Mesothelial cell of epicardium (in vitro differentiated cells): ENCODE measurements at regions not wholly inside any gene's neighbourhood (a gene's known extent, or its start where the extent isn't known, plus 50 kb on each side); places are given as distances from the start of the nearest gene placed in this dataset.

Experiments used
- DNase-seq, 2 experiments: peaks; one replicate each; pipeline ENCODE4 v3.0.0; 2021; ENCODE audit warnings: low spot score in 2 of 2; ENCODE audit not compliant: unreplicated experiment in 2 of 2
- H3K27ac Mint-ChIP-seq: 2 replicates; pipeline ENCODE4 v1.8.0; 2021; ENCODE audit warnings: mixed read lengths
- H3K27me3 Mint-ChIP-seq: 2 replicates; pipeline ENCODE4 v1.8.0; 2021; ENCODE audit warnings: low read depth, mixed read lengths
- H3K36me3 Mint-ChIP-seq: 2 replicates; pipeline ENCODE4 v1.8.0; 2021; ENCODE audit warnings: mixed read lengths
- H3K4me1 Mint-ChIP-seq: 2 replicates; pipeline ENCODE4 v1.8.0; 2021; ENCODE audit warnings: mixed read lengths
- H3K4me3 Mint-ChIP-seq: 2 replicates; pipeline ENCODE4 v1.8.0; 2021; ENCODE audit warnings: mild to moderate bottlenecking, moderate library complexity, mixed read lengths
- H3K9me3 Mint-ChIP-seq: 2 replicates; pipeline ENCODE4 v1.8.0; 2021; ENCODE audit warnings: mixed read lengths
- TF ChIP-seq, protein P1 (sequence below): fragments of 200-600 bp; sonication (generic); IDR thresholded peaks from one replicate; pipeline ENCODE4 v1.5.0; 2021; ENCODE audit warnings: antibody characterized with exemption; ENCODE audit not compliant: unreplicated experiment

DNA sequence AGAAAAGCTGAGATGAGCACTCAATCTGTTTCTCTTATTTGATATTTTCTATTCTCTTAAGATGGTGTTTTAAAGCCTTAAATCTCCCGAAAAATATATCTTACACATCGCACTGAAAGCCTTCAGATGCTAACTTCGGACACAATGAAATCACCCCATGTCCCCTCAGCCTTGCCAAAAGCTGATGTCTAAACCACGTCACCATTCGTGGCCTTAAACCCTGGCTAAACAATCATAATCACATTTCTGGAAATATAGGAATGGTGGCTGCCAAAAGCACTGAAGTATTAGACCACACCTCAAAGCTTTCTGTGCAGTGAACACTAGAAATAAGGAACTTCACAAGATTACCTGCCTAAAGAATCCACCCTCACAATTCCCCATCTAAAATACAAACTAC, 402.7 kb downstream of the SOX9 start:
- H3K27me3 Mint-ChIP-seq = no peaks in the 10 kb centered on the region
- DNase-seq = no peak
- TF ChIP-seq, protein P1, sequence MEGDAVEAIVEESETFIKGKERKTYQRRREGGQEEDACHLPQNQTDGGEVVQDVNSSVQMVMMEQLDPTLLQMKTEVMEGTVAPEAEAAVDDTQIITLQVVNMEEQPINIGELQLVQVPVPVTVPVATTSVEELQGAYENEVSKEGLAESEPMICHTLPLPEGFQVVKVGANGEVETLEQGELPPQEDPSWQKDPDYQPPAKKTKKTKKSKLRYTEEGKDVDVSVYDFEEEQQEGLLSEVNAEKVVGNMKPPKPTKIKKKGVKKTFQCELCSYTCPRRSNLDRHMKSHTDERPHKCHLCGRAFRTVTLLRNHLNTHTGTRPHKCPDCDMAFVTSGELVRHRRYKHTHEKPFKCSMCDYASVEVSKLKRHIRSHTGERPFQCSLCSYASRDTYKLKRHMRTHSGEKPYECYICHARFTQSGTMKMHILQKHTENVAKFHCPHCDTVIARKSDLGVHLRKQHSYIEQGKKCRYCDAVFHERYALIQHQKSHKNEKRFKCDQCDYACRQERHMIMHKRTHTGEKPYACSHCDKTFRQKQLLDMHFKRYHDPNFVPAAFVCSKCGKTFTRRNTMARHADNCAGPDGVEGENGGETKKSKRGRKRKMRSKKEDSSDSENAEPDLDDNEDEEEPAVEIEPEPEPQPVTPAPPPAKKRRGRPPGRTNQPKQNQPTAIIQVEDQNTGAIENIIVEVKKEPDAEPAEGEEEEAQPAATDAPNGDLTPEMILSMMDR = no peak
- H3K9me3 Mint-ChIP-seq = no peaks in the 10 kb centered on the region
- no peak overlapping the region for H3K4me3 Mint-ChIP-seq
- peaks cover 43% of the 10 kb centered on the region for H3K4me1 Mint-ChIP-seq
- H3K27ac Mint-ChIP-seq = peak overlapping the region; percentile 56
- H3K36me3 Mint-ChIP-seq = no peaks in the 10 kb centered on the region

DNA sequence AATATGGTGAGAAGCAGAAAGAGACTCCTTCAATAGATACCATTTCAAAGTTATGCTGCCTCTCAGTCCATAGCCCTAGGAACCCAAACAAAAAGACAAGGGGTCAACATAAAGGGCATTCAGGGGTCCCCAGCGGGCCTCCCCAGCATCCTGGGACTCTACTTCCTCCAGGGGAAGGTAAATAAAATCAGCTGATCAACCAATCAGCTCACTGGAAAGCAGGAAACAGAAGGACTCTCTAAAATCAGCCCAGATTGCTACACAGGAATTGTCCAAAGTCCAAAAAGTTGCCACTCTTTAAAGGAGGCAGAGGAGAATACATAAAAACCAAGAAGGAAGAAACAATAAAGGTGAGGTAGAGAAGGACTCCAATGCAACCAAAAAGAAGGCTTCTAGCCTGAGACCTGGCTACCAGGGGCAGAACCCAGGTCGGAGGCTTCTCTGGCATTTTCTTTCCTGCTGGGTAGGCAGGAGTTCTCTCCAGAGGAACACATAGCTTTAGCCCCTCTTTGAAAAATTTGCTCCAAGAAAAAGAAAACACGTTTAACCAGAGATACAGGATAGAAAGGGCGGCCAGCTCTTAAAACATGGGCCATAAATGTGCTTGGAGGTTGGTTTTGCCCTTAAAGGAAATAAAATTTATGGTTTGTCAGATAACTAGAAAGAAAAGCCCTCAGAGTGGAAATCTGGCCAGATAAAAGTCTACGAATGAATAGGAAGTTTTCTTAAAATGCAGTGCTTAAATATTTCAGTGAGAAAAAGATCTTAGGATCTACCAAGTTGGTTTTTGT, 404.6 kb downstream of the SOX9 start:
- no peak for DNase-seq
- TF ChIP-seq, protein P1 = no peak
- H3K9me3 Mint-ChIP-seq = no peaks in the 10 kb centered on the region
- H3K27ac Mint-ChIP-seq = peak overlapping the region; percentile 88
- peaks cover 44% of the 10 kb centered on the region for H3K4me1 Mint-ChIP-seq
- H3K36me3 Mint-ChIP-seq = no peaks in the 10 kb centered on the region
- no peak overlapping the region for H3K4me3 Mint-ChIP-seq
- H3K27me3 Mint-ChIP-seq = no peaks in the 10 kb centered on the region

DNA sequence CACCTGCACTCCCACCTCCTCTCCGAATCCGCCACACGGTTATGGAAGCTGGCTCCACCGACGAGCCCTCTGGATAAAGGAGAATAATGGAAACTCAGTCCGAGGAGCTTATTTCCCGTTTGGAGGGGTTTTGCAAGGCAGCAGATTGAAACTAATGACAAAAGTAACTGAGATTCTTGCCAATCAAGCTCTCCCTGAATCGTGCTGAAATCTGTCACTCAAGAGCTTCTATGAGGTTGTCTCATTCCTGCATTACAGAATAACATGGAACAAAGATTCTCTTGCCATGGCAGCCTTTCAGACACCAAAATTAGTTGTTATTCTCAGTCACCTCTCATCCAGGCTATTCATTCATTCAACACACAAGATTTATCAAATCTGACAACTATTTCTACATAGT, 405.9 kb downstream of the SOX9 start:
- DNase-seq = no peak
- no peak overlapping the region for H3K4me3 Mint-ChIP-seq
- H3K36me3 Mint-ChIP-seq = no peaks in the 10 kb centered on the region
- H3K27ac Mint-ChIP-seq = peak overlapping the region; percentile 88
- peaks cover 44% of the 10 kb centered on the region for H3K4me1 Mint-ChIP-seq
- H3K9me3 Mint-ChIP-seq = peaks cover under 1% of the 10 kb centered on the region
- H3K27me3 Mint-ChIP-seq = no peaks in the 10 kb centered on the region
- TF ChIP-seq, protein P1 = no peak

DNA sequence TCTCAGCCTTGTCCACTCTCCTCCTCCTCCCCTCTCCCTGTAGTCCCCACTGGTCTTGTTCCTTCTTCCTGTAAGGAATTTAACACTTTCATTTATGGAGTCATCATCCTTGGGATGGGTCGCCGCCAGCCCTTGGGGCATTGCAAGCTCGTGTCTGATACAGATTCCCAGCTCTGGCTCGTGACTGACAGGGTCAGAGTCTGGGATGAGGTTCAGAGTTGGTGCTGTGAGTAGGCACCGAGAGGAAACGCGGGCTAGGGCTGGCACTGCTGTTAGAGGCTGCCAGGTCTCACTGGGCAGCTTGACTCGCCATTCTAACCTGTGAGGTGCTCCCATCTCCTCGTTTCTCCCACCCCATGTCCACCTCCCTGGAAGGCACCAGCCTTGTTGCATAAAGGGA, 407.0 kb downstream of the SOX9 start:
- Mint-ChIP-seq H3K4me1 (peaks cover 44% of the 10 kb centered on the region), H3K9me3 (peaks cover 3% of the 10 kb centered on the region), H3K27ac (peak overlapping the region; percentile 85), H3K27me3 (no peaks in the 10 kb centered on the region), H3K36me3 (peaks cover 2% of the 10 kb centered on the region), H3K4me3 (no peak overlapping the region)
- DNase-seq = no peak
- TF ChIP-seq, protein P1 = no peak

DNA sequence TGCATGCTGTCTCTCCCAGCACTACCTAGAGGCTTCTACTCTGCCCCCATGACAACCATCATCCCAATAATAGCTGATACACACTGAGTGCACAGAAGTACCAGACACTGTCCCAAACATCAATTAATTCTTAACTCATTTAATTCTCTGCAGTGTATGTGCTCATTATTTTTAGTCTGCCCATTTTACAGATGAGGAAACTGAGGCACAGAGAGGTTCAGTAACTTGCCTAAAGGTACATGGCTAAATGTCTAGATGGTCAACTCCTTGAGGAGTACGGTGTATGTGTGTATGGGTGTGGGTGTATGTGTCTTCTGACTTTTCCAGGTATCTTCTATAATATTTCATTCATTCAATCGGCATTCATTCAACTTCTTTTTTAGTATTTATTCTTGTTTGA, 407.9 kb downstream of the SOX9 start:
- Mint-ChIP-seq H3K4me3 (no peak overlapping the region), H3K27me3 (no peaks in the 10 kb centered on the region), H3K36me3 (peaks cover 2% of the 10 kb centered on the region), H3K9me3 (peaks cover 3% of the 10 kb centered on the region), H3K4me1 (peaks cover 44% of the 10 kb centered on the region), H3K27ac (no peak overlapping the region)
- DNase-seq = no peak
- TF ChIP-seq, protein P1 = no peak
